ENCODE measurements at regions not wholly inside any gene's neighbourhood (a gene's known extent, or its start where the extent isn't known, plus 50 kb on each side); places are given as distances from the start of the nearest gene placed in this dataset.

DNA sequence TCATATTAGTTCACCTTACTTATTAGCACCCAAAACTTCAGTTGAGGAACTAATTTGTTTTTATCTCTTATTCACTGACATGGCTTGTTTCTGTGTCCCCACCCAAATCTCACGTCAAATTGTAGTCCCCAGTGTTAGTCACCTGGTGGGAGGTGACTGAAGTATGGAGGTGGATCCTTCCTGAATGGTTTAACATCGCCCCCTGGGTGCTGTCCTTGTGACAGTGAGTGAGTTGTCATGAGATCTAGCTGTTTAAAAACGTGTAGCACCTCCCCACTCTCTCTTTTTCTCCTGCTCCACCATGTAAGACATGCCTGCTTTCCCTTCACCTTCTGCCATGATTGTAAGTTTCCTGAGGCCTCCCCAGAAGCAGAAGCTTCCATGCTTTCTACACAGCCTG, 75.0 kb upstream of the HECTD2 start:
- peak; percentile 12 for DNase-seq (ENCODE audit: low read depth)

DNA sequence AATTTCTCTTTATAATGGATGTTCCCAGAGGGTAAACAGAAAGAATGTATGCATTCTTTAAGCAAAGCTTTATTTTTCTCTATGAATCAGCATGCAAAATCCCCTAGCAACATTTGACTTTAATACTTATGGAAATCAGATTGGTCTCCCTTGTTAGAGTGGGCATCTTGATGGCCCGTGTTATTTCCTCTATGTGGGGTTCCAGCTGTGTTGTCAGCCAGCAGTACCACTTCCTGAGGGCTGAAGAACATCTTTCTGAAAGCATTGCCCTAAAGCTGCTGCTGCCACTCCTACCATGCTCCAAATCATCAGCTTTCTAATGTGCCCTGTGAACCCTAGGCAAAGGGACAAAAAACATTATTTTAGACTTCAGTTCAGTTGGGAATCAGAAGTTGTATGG, 70.4 kb upstream of the HECTD2 start:
- DNase-seq (ENCODE audit: low read depth) = no peak

DNA sequence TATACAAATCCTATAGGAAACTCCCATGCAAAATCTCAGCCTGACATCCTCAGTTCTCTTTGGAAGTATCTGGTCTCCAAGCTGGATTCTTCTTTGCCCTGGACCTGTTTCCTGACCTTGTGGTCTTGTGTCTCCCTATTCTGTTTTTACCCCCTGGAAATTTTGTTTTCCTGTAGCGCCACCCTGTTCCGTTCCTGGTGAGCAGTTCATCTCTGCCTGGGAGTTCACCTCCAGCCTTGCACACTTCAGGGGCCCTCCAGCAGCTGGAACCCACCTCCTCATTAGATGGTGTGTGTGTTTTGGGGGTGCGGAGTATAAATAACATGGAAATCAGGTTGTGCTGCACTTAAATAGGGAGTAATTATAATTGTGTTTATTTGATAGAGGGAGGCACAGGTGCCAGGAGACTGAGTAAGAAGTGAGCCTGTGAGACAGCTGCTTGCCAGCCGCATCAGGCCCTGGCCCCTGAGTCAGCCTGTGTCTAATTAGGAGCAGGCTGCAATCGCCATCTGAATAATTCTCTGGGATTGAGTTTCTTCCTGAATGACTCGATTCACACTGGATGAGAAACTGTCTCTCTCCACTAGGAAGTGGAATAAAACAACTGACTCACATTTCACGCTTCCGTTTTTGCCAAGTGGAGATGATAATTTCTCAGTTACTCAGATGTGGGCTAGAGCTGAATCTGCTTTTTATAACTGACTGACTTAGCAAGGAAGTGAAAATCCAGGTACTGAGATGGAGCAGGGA, 69.4 kb upstream of the HECTD2 start:
- DNase-seq (ENCODE audit: low read depth) = peak; percentile 96

DNA sequence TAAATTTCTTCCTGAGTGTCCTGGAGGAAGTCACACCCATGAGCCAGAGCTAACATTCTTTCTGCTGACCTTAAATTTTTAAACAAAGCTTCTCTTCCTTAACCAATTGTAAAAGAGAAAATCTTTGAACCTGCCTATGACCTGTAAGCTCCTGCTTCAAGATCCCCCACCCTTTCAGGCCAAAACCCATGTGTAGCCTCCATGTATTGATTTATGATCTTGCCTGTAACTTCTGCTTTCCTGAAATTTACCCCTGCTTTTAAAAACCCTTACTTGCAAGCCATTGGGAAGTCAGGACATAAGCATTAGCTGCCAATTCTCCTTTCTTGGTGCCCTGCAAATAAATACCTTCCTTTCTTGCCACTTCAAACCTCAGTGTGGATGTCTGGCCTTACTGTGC, 68.5 kb upstream of the HECTD2 start:
- DNase-seq (ENCODE audit: low read depth) = no peak

DNA sequence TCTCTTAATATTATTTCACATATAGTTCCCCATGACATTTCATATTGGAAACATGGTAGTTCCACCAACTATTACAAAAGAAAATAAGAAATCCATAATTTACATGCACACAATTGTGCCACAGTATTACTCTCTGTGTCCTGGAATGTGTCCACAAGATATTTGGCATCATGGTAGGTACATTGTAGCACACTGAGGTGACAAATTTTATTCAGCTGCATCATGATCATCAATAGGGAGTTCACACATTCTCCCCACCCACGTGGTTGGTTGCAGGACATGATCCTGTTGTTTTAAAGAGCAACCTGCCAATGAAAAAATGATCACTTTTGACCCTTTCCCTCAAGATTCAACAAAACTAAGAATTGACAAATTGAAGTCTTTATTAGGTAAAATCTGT, 67.1 kb upstream of the HECTD2 start:
- no peak for DNase-seq (ENCODE audit: low read depth)

DNA sequence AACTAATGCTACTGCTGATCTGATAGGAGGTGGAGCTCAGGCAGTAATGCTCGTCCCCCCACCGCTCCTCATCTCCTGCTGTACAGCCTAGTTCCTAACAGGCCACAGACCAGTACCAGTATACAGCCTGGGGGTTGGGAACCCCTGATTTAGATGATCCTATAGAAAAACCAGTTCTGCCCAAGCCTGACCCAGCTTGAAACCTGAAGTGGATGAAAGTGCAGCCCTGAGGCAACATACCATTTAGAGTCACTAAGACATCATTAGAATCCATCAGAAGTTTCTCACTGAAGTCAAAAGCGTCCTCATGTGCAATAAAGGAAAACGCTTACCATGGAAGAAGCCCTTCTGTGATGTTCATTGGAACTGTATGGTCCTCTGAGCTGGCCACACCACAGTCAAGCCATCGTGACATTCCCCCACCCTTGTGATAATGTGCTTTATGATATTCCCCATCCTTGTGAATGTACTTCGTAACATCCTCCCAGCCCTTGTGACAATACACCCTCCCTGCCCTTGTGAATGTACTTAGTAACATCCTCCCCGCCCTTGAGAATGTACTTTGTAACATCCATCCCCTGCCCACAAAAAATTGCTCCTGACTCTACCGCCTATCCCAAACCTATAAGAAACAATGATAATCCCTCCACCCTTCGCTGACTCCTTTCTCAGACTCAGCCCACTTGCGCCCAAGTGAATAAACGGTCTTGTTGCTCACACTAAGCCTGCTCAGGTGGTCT, 65.9 kb upstream of the HECTD2 start:
- no peak for DNase-seq (ENCODE audit: low read depth)

DNA sequence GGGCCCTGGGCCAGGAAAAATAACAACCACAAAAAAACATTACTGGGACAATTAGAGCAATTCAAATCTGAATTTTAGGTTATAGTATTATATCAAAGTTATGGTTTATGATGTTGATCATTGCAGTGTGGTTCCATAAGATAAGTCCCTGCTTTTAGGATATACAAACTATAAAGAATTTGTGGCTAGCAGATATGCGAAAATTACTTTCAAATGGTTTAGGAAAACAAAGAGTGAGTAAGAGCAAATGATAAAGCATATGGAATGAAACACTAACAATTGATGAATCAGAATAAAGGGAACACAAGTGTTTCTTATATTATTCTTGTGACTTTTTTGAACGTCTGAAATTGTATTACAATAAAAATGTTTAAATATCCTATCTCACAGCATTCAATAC, 64.4 kb upstream of the HECTD2 start:
- DNase-seq (ENCODE audit: low read depth) = peak; percentile 53

DNA sequence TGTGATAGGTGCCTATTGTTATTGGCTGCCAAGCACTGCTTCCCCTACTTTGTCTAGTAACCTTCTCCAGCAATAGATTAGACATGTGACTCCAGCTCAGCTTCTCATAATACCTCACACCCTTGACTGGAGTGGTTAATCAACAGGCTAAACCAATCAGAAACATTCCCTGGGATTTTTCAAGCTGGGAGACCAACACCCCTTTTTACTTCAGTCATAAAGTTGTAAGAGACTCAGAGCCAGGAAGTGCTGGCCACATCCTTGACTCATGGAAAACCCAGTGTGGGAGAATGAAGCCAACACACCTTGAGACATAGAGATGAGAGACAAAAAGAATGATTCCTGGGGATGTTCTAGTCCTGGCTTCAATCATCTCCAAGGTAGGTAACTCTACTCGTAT, 62.6 kb upstream of the HECTD2 start:
- DNase-seq (ENCODE audit: low read depth) = peak; percentile 54

DNA sequence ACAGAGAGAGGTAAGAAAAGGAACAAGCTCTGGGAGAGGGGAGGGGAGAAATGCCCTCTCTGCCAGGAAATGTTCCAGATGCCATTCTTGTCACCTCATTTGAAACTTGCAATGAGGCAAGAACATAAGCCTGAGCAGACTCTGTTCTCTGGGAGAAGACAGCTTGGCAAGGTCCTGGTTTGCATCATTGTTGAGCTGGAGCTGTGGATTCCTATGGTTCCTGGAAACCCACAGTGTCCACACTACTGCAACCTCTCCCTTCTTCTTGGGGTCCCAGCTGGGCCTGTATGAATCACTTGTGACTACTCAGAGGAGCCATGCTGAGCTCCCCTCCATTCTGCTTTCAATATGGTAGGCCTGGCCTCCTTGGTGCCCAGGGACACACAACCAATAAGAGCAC, 60.8 kb upstream of the HECTD2 start:
- peak; percentile 65 for DNase-seq (ENCODE audit: low read depth)

DNA sequence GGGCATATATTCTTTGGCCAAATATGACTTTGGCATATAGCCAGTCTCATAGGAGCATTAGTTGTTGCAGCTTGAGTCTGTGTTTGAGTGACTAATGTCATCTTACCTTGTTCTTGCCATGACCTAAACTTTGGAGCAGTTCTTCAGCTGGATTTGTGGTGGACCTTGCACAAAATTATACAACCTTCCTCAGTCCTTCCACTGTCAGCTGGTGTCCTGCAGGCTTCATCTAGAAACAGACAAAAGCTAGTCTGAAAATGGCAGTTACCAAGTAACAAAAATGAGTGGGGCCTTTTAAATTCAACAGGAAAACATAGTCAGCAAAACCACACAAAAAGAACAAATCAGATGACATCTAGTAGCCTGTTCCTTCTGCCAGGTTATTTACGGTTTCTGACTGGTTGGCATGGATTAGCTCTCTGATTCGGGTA, 59.5 kb upstream of the HECTD2 start:
- no peak for DNase-seq (ENCODE audit: low read depth)

DNA sequence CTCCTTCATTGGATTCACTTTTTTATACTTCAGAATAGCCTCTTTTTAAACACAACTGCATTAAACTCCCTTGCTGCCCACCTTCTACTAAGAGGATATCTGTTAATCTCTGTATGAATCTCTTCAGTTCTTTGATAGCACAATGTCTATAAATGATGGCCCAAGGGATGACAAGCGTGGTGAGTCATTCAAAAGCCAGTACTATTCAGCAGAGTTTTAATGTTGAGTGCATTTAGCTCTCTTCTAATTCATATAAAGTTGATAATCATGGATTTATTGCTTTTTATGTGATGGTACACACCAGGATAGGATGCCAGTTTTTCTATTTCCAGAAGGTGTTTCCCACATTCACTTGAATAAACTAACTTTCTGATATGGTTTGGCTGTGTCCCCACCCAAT, 57.4 kb upstream of the HECTD2 start:
- DNase-seq (ENCODE audit: low read depth) = peak; percentile 37

DNA sequence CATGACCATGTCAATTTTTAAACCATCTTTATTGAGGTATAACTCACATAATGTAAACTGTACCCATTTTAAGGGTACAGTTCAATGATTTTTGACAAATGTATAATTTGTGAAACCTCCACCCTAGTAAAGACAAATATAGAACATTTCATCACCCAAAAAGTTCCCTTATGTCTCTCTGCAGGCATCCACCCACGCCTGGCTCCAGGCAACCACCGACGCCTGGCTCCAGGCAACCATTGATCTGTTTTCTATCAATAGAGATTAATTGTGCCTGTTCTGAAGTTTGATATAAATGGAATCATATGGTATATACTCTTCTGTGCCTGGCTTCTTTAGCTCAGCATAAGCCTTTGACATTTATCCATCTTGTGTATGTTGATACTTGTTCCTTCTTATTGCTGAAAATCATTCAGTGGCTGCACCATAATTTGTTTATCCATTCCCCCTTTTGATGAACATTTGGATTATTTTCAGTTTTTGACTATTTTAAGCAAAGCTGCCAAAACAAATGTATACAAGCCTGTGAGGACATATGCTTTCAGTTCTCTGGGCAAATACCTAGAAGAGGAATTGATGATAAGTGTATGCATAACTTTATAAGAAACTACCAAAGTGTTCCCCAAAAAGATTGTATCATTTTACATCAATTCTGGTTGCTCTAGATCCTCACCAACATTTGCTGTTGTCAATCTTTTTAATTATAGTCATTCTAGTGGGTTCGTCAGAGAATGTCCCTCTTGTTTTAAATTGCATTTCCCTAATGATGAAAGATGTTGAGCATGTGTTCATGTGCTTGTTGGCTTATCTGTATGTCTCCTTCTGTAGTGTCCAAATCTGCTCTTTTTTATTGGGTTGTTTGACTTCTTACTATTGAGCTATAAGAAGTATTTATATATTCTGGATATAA, 55.7 kb upstream of the HECTD2 start:
- no peak for DNase-seq (ENCODE audit: low read depth)

DNA sequence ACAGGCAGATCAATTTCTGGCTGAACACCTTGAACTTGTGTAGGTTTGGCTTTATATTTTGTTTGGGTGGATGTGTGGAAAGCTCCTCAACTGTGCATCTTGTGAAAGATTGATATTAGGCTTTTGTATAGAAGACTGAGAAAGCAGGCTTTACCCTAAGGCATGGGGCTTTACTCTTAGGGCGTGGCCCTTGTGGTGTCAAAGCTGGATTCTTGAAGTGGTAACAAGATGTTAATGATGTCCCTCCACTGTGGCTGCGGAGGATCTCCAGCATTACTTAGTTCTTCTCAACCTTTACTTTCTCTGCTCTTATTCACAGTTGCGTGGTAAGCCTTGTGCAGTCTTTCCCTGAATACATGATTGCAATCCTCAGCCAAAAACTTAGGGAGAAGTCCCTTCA, 54.1 kb upstream of the HECTD2 start:
- DNase-seq (ENCODE audit: low read depth) = no peak

DNA sequence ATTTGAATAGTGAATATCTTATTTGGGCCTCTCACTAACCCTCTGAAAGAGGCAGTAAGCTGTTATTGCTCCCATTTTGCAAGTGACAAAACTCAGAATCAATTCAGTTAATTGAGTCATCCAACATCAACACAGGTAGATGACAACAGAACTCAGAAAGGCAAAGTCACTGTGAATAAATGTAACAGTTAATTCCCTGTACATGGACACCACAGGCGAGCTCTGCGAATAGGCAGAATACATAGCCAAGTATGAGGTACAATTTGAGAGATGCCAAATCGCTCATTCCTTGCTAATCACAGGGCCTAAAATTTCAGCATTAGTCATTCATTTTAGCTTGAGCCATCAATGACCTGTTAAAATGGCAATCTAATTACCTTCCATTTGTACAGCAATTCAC, 52.6 kb upstream of the HECTD2 start:
- no peak for DNase-seq (ENCODE audit: low read depth)

Data from ELR (cell line).